Neural progenitor cell (in vitro differentiated cells): ENCODE measurements at regions not wholly inside any gene's neighbourhood (a gene's known extent, or its start where the extent isn't known, plus 50 kb on each side); places are given as distances from the start of the nearest gene placed in this dataset.

Experiments
- CTCF ChIP-seq: fragments of 200-600 bp; sonication (generic); IDR thresholded peaks from 2 replicates; pipeline ENCODE4 v1.5.1; 2017; ENCODE audit warnings: antibody characterized with exemption, mild to moderate bottlenecking
- EZH2phosphoT487 ChIP-seq: fragments of 200-600 bp; sonication (generic); IDR thresholded peaks from 2 replicates; pipeline ENCODE4 v1.6.1; 2017; ENCODE audit warnings: antibody characterized with exemption

- no peak for TF ChIP-seq CTCF
- no peak for TF ChIP-seq EZH2phosphoT487
Measured at GRCh38 chr17:6285486-6285885, 149.4 kb downstream of the AIPL1 start.
